GM21723 (cell line): ENCODE measurements at regions not wholly inside any gene's neighbourhood (a gene's known extent, or its start where the extent isn't known, plus 50 kb on each side); places are given as distances from the start of the nearest gene placed in this dataset.

Experiments used
- ATAC-seq: cut with Tn5 transposase; IDR thresholded peaks from one replicate; pipeline ENCODE4 v1.9.1; 2021; ENCODE audit warnings: mild to moderate bottlenecking, moderate library complexity; ENCODE audit not compliant: unreplicated experiment

GRCh38 chr9:81741103-81741502 is 51.8 kb upstream of the TLE1 start:
- no peak for ATAC-seq

DNA sequence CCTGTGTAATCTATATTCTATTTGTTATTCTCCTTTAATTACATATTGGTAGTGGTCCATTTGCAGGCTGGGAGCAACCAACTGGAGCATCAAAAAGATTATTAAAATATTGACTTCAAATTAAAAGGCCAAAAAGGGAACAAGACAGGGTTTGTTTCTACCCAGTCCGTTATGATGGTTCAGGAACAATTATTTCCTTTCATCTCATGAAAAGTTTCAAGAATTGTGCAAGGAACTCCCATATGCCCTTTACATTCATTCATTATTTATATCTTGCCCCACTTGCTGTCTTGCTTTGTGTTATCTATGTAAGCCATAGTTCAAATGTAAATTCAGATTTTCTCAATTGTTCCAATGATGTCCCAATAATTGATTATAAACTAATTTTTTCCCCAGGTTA is 58.7 kb upstream of the TLE1 start:
- ATAC-seq: no peak

GRCh38 chr9:81753436-81753835 is 64.1 kb upstream of the TLE1 start:
- ATAC-seq: no peak

DNA sequence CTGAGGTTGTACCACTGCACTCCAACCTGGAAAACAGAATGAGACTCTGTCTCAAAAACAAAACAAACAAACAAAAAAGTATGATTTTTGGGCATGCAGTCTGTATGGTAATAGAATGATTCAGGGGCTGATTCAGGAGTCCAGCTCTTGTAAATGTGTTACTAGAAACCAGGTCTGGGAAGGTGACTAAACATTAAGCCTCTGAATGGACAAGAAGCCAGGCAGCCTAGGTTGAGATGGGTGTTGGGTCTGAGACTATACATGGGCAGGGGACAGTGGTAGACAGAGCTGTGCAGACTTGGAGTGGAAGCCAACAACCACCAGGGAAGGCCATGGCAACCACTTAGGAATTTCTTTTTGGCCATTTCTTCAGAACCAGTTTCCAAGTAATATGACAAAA is 64.9 kb upstream of the TLE1 start:
- ATAC-seq: no peak

GRCh38 chr9:81755721-81756120 is 66.4 kb upstream of the TLE1 start:
- ATAC-seq: no peak

DNA sequence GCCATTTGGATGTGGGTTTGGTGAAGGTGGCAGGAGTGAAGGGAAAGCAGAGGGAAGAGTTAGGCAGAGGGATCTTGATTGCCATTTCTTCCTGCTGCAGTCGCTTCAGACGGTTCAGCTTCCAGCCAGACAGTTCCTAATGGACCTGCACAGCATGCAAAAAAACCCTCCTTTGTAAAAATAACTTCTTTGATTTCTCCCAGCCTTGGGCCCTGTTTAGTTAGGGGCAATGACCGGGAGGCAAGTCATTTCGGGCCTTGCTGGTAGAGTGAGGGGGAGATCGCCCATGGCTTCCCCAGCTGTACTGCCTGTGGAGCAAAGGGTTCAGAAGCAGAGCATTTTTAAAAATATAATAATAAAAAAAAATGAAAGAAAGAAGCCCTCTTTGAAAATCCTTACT is 67.2 kb upstream of the TLE1 start:
- no peak for ATAC-seq

DNA sequence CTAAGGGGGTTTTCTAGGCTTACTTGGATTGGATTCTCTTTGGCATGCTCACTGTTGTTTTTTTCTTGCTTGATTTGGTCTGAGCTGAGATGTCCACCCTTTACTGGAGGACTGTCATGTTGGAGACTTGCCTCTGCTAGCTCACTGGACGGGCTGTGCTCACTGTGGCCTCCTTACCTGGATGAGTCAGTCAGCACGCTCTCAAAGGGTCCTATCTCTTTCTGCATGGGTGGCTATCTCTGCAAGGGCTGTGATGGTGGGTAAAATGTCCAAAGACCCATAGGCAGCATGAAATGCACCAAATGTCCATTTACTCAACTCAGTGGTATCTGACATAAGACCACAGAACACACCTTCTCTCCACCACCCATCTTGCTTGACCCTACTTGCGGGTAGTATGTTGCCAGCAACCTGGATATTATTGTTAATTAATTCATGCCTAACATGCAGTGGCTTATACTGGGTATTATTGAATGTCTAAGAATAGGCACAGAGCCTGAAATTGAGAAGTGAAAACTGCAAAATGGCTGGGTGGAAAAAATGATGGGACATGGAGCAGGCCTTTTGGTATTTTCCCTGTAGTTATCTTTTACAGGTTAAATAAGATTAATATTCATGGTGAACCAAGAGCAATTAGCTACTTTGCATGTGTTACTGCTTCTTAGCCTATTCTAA is 68.9 kb upstream of the TLE1 start:
- ATAC-seq: no peak

DNA sequence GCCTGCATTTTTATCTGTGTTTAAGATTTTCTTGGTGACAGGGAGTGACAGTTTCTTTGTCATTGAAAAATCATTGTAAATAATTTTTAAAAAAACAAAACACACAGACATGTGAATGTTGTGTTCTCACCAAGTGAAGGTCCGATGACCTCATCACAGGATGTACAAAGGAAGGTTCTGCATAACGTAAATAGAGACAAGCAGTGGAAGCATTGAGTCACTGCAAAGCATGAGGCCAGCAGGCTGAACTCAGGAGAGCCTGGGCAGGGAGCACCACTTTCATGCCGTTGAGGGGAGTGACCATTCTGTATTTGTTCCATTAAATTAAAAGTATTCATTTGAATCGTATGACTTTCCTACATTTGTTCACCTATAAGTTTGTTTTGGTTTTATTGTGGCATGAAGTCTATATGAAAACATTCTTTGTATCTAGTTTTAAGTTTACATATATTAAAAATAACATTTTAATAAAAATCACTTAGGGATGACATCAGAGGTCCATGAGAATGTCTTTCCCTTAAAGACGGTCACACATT is 70.4 kb upstream of the TLE1 start:
- no peak for ATAC-seq

DNA sequence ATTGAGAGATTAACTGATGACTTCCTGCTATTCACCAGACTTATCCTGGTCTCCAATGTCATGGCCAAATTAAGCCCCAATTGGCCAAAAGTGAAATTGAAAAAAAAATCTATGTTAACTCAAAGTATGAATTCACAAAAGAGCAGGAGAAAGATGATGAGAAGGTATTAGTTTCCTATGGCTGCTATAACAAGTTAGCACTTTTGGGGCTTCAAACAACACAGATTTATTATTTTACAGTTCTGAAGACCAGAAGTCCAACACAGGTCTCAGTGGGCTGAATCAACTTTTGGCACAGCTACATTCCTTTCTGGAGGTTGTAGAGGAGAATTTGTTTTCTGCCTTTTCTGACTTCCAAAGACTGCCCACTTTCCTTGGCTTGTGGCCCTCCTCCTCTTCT is 78.6 kb upstream of the TLE1 start:
- no peak for ATAC-seq

- ATAC-seq: no peak
Measured at GRCh38 chr9:81771571-81771970, 82.2 kb upstream of the TLE1 start.

- no peak for ATAC-seq
Measured at GRCh38 chr9:81772144-81772543, 82.8 kb upstream of the TLE1 start.

GRCh38 chr9:81776390-81776789 is 87.0 kb upstream of the TLE1 start:
- no peak for ATAC-seq

- ATAC-seq: no peak
Measured at GRCh38 chr9:81776834-81777233, 87.5 kb upstream of the TLE1 start.

DNA sequence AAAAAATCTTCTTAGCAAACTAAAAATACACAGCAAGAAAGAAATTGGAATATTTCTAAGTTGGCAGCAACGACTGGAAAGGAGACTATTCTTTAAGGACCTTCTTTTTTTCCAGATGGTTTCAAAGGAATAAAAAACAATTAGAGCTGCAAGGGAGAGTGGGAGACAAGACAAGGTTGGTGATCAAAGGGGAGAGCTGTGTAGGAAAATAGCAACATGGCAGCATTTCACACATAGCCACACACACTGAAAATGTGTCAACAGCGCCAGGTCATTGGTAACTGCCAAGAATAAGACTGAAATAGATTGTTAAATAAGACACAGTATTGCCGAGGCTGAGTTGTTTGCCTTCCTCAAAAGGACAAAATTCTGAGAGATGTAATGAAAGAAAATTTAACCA is 88.1 kb upstream of the TLE1 start:
- no peak for ATAC-seq

DNA sequence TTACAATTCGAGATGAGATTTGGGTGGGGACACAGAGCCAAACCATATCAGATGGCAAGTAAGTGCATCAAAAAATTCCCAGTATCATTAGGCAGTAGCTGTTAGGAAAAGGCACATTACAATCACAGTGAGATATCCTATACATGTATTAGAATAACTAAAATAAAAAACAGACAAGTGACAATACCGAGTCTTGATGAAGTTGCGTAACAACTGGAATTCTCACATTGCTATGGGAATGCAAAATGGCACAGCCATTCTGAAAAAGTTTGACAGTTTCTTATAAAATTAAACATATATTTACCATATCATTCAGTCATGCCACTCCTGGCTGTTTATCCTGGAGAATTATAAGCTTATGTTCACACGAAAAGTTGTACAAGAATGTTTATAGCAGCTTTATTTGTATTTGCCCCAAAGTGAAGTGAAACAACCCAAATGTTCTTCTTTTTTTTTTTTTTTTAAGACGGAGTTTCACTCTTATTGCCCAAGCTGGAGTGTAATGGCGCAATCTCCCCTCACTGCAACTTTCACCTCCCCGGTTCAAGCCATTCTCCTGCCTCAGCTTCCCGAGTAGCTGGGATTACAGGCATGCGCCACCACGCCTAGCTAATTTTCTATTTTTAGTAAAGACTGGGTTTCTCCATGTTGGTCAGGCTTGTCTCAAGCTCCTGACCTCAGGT is 93.1 kb upstream of the TLE1 start:
- no peak for ATAC-seq

DNA sequence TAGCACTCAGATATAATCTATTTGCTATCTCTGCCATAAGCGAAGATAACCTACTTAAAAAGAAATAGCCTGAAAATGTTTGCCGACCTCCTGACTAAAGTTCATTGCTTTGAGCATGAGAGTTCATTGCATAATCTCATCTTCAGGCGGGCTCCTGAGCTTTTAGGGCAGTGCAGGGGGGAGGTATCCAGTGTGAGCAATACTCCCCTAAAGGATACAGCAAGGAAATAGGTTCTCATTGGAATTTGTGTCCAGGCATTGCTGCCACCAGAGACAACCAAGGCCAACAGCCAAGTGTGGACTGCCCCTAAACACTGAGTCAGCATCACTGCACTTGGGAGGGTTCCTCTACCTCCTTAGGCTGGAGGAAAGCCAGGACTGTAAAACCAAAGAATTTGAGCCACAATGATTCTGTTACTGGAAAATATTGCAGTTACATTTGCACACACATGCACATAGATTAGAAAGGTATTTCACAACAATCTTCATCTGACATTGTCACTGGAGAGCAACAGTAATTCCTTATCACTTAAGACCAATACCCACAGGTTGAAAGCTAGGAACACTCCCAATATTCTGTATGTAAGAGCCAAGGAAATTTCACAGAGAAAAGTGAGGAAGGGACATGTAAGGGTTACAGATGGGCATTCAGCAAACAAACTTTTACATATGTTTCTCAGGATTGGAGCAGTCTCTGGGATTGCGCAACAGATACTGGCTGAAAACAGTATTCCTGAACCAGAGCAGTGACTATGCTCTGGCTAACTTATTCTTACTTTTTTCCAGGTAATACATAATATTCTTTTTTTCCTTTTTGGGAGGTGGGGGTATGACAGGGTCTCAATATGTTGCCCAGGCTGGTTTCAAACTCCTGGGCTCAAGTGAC is 98.6 kb upstream of the TLE1 start:
- no peak for ATAC-seq

DNA sequence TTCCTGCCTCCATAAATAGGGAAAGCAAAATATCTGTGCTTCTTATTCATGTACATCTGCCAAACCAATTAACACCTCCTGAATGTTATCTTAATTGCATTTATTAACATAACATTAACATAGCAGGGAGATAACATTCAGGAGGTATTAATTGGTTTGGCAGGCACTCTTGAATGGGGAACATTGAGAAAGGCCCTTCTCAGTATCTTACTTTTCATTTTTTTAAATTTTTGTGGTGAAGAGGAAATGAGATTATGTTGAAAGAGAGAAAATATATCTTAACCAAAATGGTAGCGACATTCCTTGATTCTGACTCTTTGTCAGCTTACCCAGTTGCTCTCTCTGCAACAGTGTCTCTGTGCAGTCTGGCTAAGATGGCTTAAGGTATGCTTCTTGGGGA is 100.4 kb upstream of the TLE1 start:
- ATAC-seq: no peak

DNA sequence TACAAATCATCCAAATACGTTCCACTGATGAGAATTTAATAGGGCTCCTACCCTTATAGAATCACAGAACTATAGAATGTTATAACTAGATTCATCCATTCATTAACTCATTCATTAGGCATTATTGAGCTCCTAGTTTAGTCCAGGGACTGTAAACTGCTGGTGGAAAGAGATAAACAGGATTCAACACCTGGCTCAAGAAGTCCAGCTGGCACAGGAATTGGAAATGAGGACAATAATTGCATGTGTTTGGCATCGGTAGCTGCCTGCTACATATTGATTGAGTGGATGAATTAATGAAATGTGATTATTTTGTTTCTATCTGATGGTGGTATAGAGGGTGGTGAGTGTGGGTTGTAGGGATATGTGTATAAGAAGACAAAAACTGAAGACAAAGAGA is 100.8 kb upstream of the TLE1 start:
- ATAC-seq: no peak

DNA sequence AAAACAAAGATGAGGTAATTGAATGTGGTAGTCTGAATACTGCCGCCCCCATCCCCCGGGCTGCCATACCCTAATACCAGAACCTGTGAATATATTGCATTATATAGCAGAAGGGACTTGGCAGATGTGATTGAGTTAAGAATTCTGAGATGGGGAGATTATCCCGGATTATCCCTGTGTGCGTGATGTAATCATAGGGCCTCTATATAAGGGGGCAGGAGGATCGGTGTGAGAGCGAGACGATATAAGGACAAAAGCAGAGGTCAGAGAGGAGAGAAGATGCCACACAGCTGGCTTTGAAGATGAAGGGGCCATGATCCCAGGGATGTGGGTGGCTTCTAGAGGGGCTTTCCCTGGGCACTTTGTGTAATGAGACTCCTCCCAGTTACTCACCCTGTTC is 101.7 kb upstream of the TLE1 start:
- ATAC-seq: no peak

DNA sequence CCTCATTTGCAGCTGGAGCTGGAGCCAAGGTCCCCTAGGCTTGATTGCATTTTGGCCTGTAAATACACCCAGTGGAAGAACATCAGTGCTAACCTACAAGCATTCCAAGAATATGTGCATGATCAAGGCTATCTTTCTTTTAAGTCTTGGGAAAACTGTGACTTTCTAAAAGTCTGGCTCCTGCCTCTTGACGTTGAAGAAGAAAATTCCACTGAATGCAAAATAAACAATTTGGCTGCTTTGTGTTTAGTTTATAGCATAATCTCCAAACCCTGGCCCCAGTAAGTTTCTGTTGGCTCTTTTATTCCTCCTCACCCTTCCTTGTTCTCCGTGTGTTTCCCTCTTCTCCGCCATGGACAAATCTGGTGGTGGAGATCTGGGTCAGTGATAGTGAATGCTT is 109.3 kb upstream of the TLE1 start:
- ATAC-seq: no peak

GRCh38 chr9:81801190-81801589 is 111.8 kb upstream of the TLE1 start:
- ATAC-seq: no peak

DNA sequence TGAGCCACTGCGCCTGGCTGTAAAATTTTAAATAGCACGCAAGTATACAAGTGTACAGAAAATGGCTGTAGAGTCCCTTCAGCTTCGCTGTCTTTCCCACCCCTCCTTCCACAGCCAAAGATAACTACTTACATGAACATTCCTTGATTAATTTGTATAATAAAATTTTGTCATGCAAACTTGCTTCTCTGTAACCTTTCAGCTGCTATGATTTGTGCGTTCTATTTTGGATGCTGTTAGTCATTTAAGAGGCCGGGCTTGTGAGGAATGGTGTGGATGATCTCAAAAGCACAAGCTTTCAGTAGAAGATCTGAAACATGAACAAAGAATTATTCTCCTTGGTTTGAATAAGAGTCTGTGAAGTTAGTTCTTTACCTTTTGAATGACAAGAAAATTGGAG is 115.0 kb upstream of the TLE1 start:
- ATAC-seq: no peak
